Mesothelial cell of epicardium (in vitro differentiated cells): ENCODE measurements at regions not wholly inside any gene's neighbourhood (a gene's known extent, or its start where the extent isn't known, plus 50 kb on each side); places are given as distances from the start of the nearest gene placed in this dataset.

Source experiments
- DNase-seq, 2 experiments: peaks; one replicate each; pipeline ENCODE4 v3.0.0; 2021; ENCODE audit warnings: low spot score in 2 of 2; ENCODE audit not compliant: unreplicated experiment in 2 of 2
- H3K27ac Mint-ChIP-seq: 2 replicates; pipeline ENCODE4 v1.8.0; 2021; ENCODE audit warnings: mixed read lengths
- H3K27me3 Mint-ChIP-seq: 2 replicates; pipeline ENCODE4 v1.8.0; 2021; ENCODE audit warnings: low read depth, mixed read lengths
- H3K36me3 Mint-ChIP-seq: 2 replicates; pipeline ENCODE4 v1.8.0; 2021; ENCODE audit warnings: mixed read lengths
- H3K4me1 Mint-ChIP-seq: 2 replicates; pipeline ENCODE4 v1.8.0; 2021; ENCODE audit warnings: mixed read lengths
- H3K4me3 Mint-ChIP-seq: 2 replicates; pipeline ENCODE4 v1.8.0; 2021; ENCODE audit warnings: mild to moderate bottlenecking, moderate library complexity, mixed read lengths
- H3K9me3 Mint-ChIP-seq: 2 replicates; pipeline ENCODE4 v1.8.0; 2021; ENCODE audit warnings: mixed read lengths
- TF ChIP-seq, protein P1 (sequence below): fragments of 200-600 bp; sonication (generic); IDR thresholded peaks from one replicate; pipeline ENCODE4 v1.5.0; 2021; ENCODE audit warnings: antibody characterized with exemption; ENCODE audit not compliant: unreplicated experiment

GRCh38 chr5:72621576-72621975, 114.4 kb upstream of the ZNF366 start:
- TF ChIP-seq, protein P1, sequence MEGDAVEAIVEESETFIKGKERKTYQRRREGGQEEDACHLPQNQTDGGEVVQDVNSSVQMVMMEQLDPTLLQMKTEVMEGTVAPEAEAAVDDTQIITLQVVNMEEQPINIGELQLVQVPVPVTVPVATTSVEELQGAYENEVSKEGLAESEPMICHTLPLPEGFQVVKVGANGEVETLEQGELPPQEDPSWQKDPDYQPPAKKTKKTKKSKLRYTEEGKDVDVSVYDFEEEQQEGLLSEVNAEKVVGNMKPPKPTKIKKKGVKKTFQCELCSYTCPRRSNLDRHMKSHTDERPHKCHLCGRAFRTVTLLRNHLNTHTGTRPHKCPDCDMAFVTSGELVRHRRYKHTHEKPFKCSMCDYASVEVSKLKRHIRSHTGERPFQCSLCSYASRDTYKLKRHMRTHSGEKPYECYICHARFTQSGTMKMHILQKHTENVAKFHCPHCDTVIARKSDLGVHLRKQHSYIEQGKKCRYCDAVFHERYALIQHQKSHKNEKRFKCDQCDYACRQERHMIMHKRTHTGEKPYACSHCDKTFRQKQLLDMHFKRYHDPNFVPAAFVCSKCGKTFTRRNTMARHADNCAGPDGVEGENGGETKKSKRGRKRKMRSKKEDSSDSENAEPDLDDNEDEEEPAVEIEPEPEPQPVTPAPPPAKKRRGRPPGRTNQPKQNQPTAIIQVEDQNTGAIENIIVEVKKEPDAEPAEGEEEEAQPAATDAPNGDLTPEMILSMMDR, result no peak
- Mint-ChIP-seq H3K36me3 (no peaks in the 10 kb centered on the region), H3K27me3 (no peaks in the 10 kb centered on the region), H3K9me3 (peaks cover 2% of the 10 kb centered on the region), H3K4me3 (no peak overlapping the region), H3K27ac (no peak overlapping the region), H3K4me1 (peaks cover 20% of the 10 kb centered on the region)
- no peak for DNase-seq

DNA sequence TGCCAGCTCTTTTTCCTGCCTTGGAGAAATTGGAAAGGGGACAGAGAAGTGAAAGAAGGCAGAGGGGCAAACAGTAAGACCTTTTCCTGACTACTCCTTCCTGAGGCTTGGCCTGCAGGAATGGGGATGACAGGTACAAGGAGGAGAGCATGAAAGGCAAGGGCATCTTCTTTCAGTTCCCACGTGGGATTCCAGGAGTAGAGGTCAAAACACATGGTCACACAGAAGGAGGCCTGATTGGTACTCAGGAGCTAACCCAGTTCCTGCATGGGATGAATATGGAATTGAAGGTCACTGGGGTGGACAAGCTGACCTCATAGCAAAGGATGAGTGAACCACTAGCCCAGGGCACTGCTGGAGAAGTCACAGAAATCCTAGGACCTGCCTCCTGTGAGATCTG, 112.5 kb upstream of the ZNF366 start:
- H3K9me3 Mint-ChIP-seq, result peaks cover 8% of the 10 kb centered on the region
- TF ChIP-seq, protein P1, result no peak

GRCh38 chr5:72619251-72619650, 112.0 kb upstream of the ZNF366 start:
- DNase-seq, result no peak
- Mint-ChIP-seq H3K4me3 (no peak overlapping the region), H3K9me3 (peaks cover 8% of the 10 kb centered on the region), H3K27me3 (no peaks in the 10 kb centered on the region), H3K4me1 (peaks cover 6% of the 10 kb centered on the region), H3K36me3 (no peaks in the 10 kb centered on the region), H3K27ac (no peak overlapping the region)
- TF ChIP-seq, protein P1, result no peak

More for the DNA sequence above, 112.5 kb upstream of the ZNF366 start:
- H3K36me3 Mint-ChIP-seq, result no peaks in the 10 kb centered on the region
- no peak overlapping the region for H3K4me3 Mint-ChIP-seq
- no peak overlapping the region for H3K27ac Mint-ChIP-seq
- DNase-seq, result no peak
- peaks cover 10% of the 10 kb centered on the region for H3K4me1 Mint-ChIP-seq
- H3K27me3 Mint-ChIP-seq, result no peaks in the 10 kb centered on the region

- DNase-seq, result no peak
- TF ChIP-seq, protein P1, result no peak
- no peaks in the 10 kb centered on the region for H3K27me3 Mint-ChIP-seq
- no peak overlapping the region for H3K4me3 Mint-ChIP-seq
- no peaks in the 10 kb centered on the region for H3K36me3 Mint-ChIP-seq
- H3K4me1 Mint-ChIP-seq, result peaks cover under 1% of the 10 kb centered on the region
- H3K27ac Mint-ChIP-seq, result no peak overlapping the region
- H3K9me3 Mint-ChIP-seq, result peaks cover 8% of the 10 kb centered on the region
Measured at GRCh38 chr5:72618708-72619107, 111.5 kb upstream of the ZNF366 start.

- H3K4me3 Mint-ChIP-seq, result no peak overlapping the region
- TF ChIP-seq, protein P1, result no peak
- H3K4me1 Mint-ChIP-seq, result peaks cover 8% of the 10 kb centered on the region
- H3K27ac Mint-ChIP-seq, result no peak overlapping the region
- peaks cover 8% of the 10 kb centered on the region for H3K9me3 Mint-ChIP-seq
- no peaks in the 10 kb centered on the region for H3K27me3 Mint-ChIP-seq
- no peak for DNase-seq
- no peaks in the 10 kb centered on the region for H3K36me3 Mint-ChIP-seq
Measured at GRCh38 chr5:72615061-72615460, 107.9 kb upstream of the ZNF366 start.

DNA sequence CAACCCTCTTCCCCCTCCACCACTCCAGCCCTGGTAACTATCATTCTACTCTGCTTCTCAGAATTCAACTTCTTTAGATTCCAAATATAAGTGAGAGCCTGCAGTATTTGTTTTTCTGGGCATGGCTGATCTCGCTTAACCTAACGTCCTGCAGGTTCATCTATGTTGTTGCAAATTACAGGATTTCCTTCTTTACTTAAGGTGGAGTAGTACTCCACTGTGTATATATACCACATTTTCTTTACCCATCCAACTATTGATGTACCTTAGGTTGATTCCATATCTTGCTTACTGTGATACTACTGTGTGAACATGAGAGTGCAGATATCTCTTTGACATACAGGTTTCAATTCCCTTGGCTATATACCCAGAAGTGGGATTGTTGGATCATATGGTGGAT, 106.3 kb upstream of the ZNF366 start:
- H3K27ac Mint-ChIP-seq, result no peak overlapping the region
- H3K4me3 Mint-ChIP-seq, result no peak overlapping the region
- TF ChIP-seq, protein P1, result no peak
- DNase-seq, result no peak
- no peaks in the 10 kb centered on the region for H3K36me3 Mint-ChIP-seq
- no peaks in the 10 kb centered on the region for H3K27me3 Mint-ChIP-seq
- H3K4me1 Mint-ChIP-seq, result peaks cover 8% of the 10 kb centered on the region
- H3K9me3 Mint-ChIP-seq, result peaks cover 8% of the 10 kb centered on the region
